WTC11 (cell line): ENCODE measurements at regions not wholly inside any gene's neighbourhood (a gene's known extent, or its start where the extent isn't known, plus 50 kb on each side); places are given as distances from the start of the nearest gene placed in this dataset.

Experiments used
- CBFB ChIP-seq: sonication (generic); formaldehyde crosslinking; IDR thresholded peaks from 2 replicates; pipeline ENCODE4 v1.8.1; 2022; ENCODE audit warnings: mild to moderate bottlenecking, low read depth, missing genetic modification reagents
- CTCF ChIP-seq: fragments of 200-600 bp; IDR thresholded peaks from 2 replicates; pipeline ENCODE4 v1.8.0; 2022; ENCODE audit warnings: antibody characterized with exemption
- ERG ChIP-seq: fragments of 250-450 bp; sonication (Bioruptor Pico); IDR thresholded peaks from 2 replicates; pipeline ENCODE4 v1.8.0; 2021; ENCODE audit warnings: mild to moderate bottlenecking
- FOXP1 ChIP-seq: sonication (generic); formaldehyde crosslinking; IDR thresholded peaks from 2 replicates; pipeline ENCODE4 v1.8.0; 2022; ENCODE audit warnings: missing genetic modification reagents, mild to moderate bottlenecking, moderate library complexity, borderline replicate concordance
- PREB ChIP-seq: sonication (generic); formaldehyde crosslinking; IDR thresholded peaks from 2 replicates; pipeline ENCODE4 v1.8.1; 2022; ENCODE audit warnings: mild to moderate bottlenecking, missing genetic modification reagents, moderate library complexity, borderline replicate concordance
- TEAD1 ChIP-seq: sonication (generic); formaldehyde crosslinking; IDR thresholded peaks from 2 replicates; pipeline ENCODE4 v1.8.0; 2022; ENCODE audit warnings: mild to moderate bottlenecking, missing genetic modification reagents

- no peak for TF ChIP-seq CTCF
- no peak for TF ChIP-seq FOXP1
- no peak for TF ChIP-seq TEAD1
- no peak for TF ChIP-seq CBFB (CRISPR knock-in tag)
- TF ChIP-seq PREB, result no peak
- no peak for TF ChIP-seq ERG (CRISPR knock-in tag)
Observed at GRCh38 chr19:23542562-23542961, 144.4 kb downstream of the ZNF675 start.
